NB4 (cell line): ENCODE measurements at regions not wholly inside any gene's neighbourhood (a gene's known extent, or its start where the extent isn't known, plus 50 kb on each side); places are given as distances from the start of the nearest gene placed in this dataset.

Source experiments
- DNase-seq: peaks from one replicate; pipeline ENCODE4 v3.0.0; 2010; ENCODE audit warnings: low read depth
- H3K4me3 ChIP-seq: one replicate; pipeline ENCODE4 v1.5.1; 2011; ENCODE audit warnings: mild to moderate bottlenecking, low read depth, low read length, moderate library complexity
- MYC ChIP-seq: IDR thresholded peaks from 2 replicates; pipeline ENCODE4 v1.6.1; 2011; ENCODE audit warnings: low read depth, low read length
- POLR2A ChIP-seq: IDR thresholded peaks from 2 replicates; pipeline ENCODE4 v1.6.1; 2011; ENCODE audit warnings: mild to moderate bottlenecking; ENCODE audit not compliant: insufficient read length; ENCODE audit errors: extremely low read depth
- TF ChIP-seq, protein P1 (sequence below): IDR thresholded peaks from one replicate; pipeline ENCODE4 v1.5.1; 2012; ENCODE audit warnings: low read depth, low read length
- TF ChIP-seq, protein P2 (sequence below): IDR thresholded peaks from 2 replicates; pipeline ENCODE4 v1.6.1; 2011; ENCODE audit warnings: low read depth, low read length

DNA sequence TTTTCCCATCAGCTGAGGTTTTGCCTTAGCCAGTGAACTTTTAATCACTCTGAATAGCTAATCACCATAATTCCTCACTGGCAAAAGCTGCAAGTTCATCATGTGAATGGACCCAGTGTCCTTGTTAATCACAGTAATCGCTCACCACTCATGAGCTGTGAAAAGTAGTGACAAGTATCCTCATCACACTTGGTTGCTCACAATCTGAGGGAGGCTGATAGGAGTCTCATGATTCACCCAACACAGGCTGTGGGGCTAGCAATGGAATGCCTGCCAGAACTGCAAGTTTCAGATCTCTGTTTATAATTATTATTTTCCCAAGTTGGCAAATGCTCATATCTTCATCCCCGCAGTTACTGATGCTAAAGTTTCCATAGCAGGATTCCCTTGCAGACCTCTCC lies 467.2 kb downstream of the KIF4B start:
- no peak for DNase-seq
- TF ChIP-seq, protein P1, sequence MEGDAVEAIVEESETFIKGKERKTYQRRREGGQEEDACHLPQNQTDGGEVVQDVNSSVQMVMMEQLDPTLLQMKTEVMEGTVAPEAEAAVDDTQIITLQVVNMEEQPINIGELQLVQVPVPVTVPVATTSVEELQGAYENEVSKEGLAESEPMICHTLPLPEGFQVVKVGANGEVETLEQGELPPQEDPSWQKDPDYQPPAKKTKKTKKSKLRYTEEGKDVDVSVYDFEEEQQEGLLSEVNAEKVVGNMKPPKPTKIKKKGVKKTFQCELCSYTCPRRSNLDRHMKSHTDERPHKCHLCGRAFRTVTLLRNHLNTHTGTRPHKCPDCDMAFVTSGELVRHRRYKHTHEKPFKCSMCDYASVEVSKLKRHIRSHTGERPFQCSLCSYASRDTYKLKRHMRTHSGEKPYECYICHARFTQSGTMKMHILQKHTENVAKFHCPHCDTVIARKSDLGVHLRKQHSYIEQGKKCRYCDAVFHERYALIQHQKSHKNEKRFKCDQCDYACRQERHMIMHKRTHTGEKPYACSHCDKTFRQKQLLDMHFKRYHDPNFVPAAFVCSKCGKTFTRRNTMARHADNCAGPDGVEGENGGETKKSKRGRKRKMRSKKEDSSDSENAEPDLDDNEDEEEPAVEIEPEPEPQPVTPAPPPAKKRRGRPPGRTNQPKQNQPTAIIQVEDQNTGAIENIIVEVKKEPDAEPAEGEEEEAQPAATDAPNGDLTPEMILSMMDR = no peak
- TF ChIP-seq MYC = no peak
- TF ChIP-seq, protein P2, sequence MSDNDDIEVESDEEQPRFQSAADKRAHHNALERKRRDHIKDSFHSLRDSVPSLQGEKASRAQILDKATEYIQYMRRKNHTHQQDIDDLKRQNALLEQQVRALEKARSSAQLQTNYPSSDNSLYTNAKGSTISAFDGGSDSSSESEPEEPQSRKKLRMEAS = no peak
- TF ChIP-seq POLR2A = no peak
- H3K4me3 ChIP-seq = no peak overlapping the region

DNA sequence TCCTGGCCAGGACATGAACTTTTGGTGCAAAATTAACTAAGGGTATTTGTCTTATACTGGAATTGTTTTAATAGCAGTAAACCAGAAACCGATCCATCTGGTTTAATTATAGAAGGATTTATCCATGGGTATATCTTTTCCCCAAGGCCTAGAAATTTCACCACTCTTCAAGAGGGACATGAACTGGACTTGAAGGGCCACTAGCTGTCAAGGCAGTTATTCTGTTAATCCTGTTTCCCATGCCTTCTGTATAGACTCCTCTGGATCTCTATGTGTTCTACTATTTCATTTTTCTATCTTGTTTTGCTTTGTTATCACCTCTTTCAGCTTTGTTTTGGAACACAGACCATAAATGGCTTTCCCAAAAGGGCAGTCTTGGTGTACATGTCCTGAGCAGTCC lies 467.6 kb downstream of the KIF4B start:
- DNase-seq = no peak
- TF ChIP-seq MYC = no peak
- TF ChIP-seq, protein P2 = no peak
- TF ChIP-seq, protein P1 = no peak
- no peak for TF ChIP-seq POLR2A
- H3K4me3 ChIP-seq = no peak overlapping the region

DNA sequence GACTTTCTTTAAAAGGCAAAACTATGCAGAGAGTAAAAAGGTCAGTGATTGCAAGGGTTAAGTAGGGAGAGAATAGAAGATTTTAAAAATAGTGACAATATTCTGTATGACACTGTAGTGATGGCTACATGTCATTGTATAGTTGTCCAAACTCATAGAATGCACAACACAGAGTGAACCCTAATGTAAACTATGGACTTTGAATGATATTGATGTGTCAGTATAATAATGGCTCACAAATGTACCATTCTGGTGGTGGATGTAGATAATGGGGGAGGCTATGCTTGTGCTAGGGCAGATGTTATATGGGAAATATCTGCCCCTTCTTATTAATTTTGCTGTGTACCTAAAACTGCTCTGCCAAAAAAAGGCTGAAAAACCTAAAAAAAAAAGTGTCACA lies 468.9 kb downstream of the KIF4B start:
- no peak for DNase-seq
- H3K4me3 ChIP-seq = no peak overlapping the region
- TF ChIP-seq MYC = no peak
- no peak for TF ChIP-seq POLR2A
- TF ChIP-seq, protein P2 = no peak
- TF ChIP-seq, protein P1 = no peak

DNA sequence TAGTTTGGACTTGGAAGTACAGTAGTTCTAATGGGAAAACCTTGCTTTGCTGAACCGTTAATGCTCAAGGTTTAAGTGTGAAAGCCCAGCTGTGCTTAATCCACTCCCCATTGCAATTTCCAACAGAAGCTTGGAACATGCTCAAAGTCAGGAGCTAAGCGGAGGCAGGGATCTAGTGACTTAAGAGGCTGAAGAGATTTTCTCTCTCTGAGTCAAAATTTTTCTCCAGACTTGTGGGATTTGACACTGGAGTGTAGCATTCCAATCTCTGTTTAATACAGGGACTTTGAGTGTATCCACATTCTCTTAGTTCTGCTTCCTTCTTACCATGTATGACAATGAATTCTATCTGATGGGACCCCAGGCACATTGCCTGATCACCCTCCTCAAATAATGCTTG lies 471.8 kb downstream of the KIF4B start:
- H3K4me3 ChIP-seq = no peak overlapping the region
- no peak for TF ChIP-seq POLR2A
- TF ChIP-seq MYC = no peak
- TF ChIP-seq, protein P1 = no peak
- TF ChIP-seq, protein P2 = no peak
- no peak for DNase-seq

DNA sequence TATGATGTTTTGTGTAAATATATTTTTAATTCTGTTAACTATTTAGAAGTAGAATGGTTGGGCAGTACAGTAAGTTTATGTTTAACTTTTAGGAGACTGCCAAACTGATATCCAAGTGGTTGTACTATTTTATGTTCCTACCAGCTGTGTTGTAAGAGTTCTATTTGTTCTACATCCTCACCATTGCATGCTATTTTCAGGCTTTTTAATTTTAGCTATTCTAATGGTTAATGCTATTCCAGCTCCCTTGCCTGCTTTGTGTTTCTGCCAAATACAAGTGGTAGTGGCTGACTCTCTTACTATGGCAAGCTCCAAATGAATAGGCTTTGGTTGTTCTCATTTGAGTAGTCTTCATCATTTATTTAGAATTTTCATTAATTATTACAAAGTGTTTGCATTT lies 476.4 kb downstream of the KIF4B start:
- DNase-seq = no peak
- TF ChIP-seq, protein P2 = no peak
- TF ChIP-seq, protein P1 = no peak
- TF ChIP-seq MYC (no peak), POLR2A (no peak)
- H3K4me3 ChIP-seq = no peak overlapping the region

DNA sequence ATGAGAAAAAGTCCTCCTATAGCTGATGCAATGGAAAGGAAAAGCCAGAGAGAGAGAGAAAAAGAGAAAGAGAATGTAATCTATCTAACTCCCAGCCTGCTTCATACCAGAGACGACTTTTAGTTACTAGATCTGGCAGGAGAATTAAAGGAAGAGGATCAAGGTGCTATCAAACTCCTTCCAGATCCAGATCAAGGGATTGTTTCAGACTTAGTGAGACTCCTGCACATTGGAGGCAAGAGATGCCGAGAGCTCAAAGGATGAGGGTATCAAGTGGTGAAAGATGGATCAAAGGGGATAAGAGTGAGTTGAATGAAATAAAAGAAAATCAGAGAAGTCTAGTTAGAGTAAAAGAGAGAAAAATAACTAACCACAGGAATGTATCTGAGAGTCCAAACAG lies 478.6 kb downstream of the KIF4B start:
- TF ChIP-seq POLR2A (no peak), MYC (no peak)
- TF ChIP-seq, protein P1 = no peak
- TF ChIP-seq, protein P2 = no peak
- DNase-seq = no peak
- no peak overlapping the region for H3K4me3 ChIP-seq
